HG02759 (cell line): ENCODE measurements at regions not wholly inside any gene's neighbourhood (a gene's known extent, or its start where the extent isn't known, plus 50 kb on each side); places are given as distances from the start of the nearest gene placed in this dataset.
"Not testable (repeated sequence)": the region's sequence is repeated elsewhere in the genome, so short reads cannot be mapped to it uniquely, and the experiment has no call there.

Experiments used
- ATAC-seq: cut with Tn5 transposase; IDR thresholded peaks from one replicate; pipeline ENCODE4 v1.9.1; 2021; ENCODE audit warnings: mild to moderate bottlenecking, moderate library complexity; ENCODE audit not compliant: unreplicated experiment

- ATAC-seq, result no peak
These were observed 116.7 kb upstream of the CHST9 start for GRCh38 chr18:27301615-27302378.

- ATAC-seq, result no peak
These were observed 113.2 kb upstream of the CHST9 start for GRCh38 chr18:27298214-27298804.

GRCh38 chr18:27285973-27286562 lies 101.0 kb upstream of the CHST9 start:
- ATAC-seq, result not testable (repeated sequence)

- ATAC-seq, result no peak
These were observed 93.0 kb upstream of the CHST9 start for GRCh38 chr18:27278131-27278530.

GRCh38 chr18:27277554-27277953 lies 92.4 kb upstream of the CHST9 start:
- no peak for ATAC-seq

GRCh38 chr18:27276886-27277285 lies 91.8 kb upstream of the CHST9 start:
- no peak for ATAC-seq

GRCh38 chr18:27276479-27276878 lies 91.4 kb upstream of the CHST9 start:
- no peak for ATAC-seq

- ATAC-seq, result no peak
These were observed 89.8 kb upstream of the CHST9 start for GRCh38 chr18:27274901-27275300.

GRCh38 chr18:27270508-27270907 lies 85.4 kb upstream of the CHST9 start:
- no peak for ATAC-seq

GRCh38 chr18:27263369-27263768 lies 78.3 kb upstream of the CHST9 start:
- no peak for ATAC-seq

GRCh38 chr18:27261769-27262549 lies 76.9 kb upstream of the CHST9 start:
- no peak for ATAC-seq

- no peak for ATAC-seq
These were observed 68.5 kb upstream of the CHST9 start for GRCh38 chr18:27253571-27253970.

- no peak for ATAC-seq
These were observed 65.4 kb upstream of the CHST9 start for GRCh38 chr18:27250471-27250870.

GRCh38 chr18:27249933-27250332 lies 64.8 kb upstream of the CHST9 start:
- no peak for ATAC-seq

GRCh38 chr18:27244259-27244658 lies 59.2 kb upstream of the CHST9 start:
- ATAC-seq, result no peak

- ATAC-seq, result no peak
These were observed 57.4 kb upstream of the CHST9 start for GRCh38 chr18:27242392-27243047.

GRCh38 chr18:27240383-27240782 lies 55.3 kb upstream of the CHST9 start:
- no peak for ATAC-seq

- no peak for ATAC-seq
These were observed 54.6 kb upstream of the CHST9 start for GRCh38 chr18:27239669-27240068.

GRCh38 chr18:27235218-27235870 lies 50.2 kb upstream of the CHST9 start:
- ATAC-seq, result no peak
